SU-DHL-6 (cell line): ENCODE measurements at regions not wholly inside any gene's neighbourhood (a gene's known extent, or its start where the extent isn't known, plus 50 kb on each side); places are given as distances from the start of the nearest gene placed in this dataset.

Source experiments
- EZH2phosphoT487 ChIP-seq: fragments of 200-600 bp; sonication (generic), shearing (Covaris generic); conservative IDR thresholded peaks from 2 replicates; pipeline ENCODE4 v1.6.1; 2018; ENCODE audit warnings: mild to moderate bottlenecking, antibody characterized with exemption, low read length, moderate library complexity, mixed read lengths
- TF ChIP-seq, protein P1 (sequence below): fragments of 200-600 bp; sonication (generic); IDR thresholded peaks from one replicate; pipeline ENCODE4 v1.5.1; 2017; ENCODE audit warnings: antibody characterized with exemption, mild to moderate bottlenecking, low read length, moderate library complexity; ENCODE audit not compliant: insufficient read depth, poor library complexity, severe bottlenecking

DNA sequence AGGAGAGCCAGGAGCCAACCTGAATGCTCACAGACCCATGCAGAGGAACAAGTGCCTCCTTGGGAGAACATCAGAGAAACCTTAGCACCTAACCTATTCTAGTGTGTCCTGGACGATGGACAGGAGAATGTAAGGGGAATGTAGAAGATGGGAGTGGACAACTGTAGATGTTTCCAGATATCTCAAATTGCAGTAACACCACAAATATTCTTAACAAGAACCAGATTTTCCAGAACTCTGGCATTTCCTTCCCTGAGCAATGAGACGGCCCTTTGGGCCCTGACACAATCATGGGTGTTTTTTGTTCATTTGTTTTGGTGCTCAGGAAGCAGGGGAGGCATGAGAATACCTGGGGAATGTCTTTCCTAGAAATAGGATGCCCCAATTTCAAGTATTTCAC is 196.1 kb upstream of the PRSS1 start:
- TF ChIP-seq, protein P1, sequence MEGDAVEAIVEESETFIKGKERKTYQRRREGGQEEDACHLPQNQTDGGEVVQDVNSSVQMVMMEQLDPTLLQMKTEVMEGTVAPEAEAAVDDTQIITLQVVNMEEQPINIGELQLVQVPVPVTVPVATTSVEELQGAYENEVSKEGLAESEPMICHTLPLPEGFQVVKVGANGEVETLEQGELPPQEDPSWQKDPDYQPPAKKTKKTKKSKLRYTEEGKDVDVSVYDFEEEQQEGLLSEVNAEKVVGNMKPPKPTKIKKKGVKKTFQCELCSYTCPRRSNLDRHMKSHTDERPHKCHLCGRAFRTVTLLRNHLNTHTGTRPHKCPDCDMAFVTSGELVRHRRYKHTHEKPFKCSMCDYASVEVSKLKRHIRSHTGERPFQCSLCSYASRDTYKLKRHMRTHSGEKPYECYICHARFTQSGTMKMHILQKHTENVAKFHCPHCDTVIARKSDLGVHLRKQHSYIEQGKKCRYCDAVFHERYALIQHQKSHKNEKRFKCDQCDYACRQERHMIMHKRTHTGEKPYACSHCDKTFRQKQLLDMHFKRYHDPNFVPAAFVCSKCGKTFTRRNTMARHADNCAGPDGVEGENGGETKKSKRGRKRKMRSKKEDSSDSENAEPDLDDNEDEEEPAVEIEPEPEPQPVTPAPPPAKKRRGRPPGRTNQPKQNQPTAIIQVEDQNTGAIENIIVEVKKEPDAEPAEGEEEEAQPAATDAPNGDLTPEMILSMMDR = no peak
- no peak for TF ChIP-seq EZH2phosphoT487
